IMR-90 (cell line): ENCODE measurements at regions not wholly inside any gene's neighbourhood (a gene's known extent, or its start where the extent isn't known, plus 50 kb on each side); places are given as distances from the start of the nearest gene placed in this dataset.

Experiments used
- ATAC-seq: fragments of 200-7000 bp; cut with Tn5 transposase; 2 replicates; pipeline ENCODE4 v1.9.1; 2020; ENCODE audit warnings: low read depth, mild to moderate bottlenecking, moderate library complexity
- BruUV-seq: library from RNA; stranded (reverse); fragments of 400-500 nt; replicated peaks from 2 replicates; lab custom pipeline; 2021; lab: Mats Ljungman, UMichigan
- CTCF ChIA-PET: fragments of 300-600 bp; formaldehyde crosslinking; extraction: SDS; loops from one replicate; lab custom pipeline; 2021; ENCODE audit warnings: antibody characterized with exemption; lab: Yijun Ruan, JAX
- POLR2A ChIA-PET: fragments of 300-600 bp; sonication (Branson Sonifier 250); formaldehyde crosslinking; loops from one replicate; lab custom pipeline; 2022; ENCODE audit warnings: antibody characterized with exemption; ENCODE audit not compliant: unreplicated experiment; lab: Charles Lee
- DNase-seq: peaks from one replicate; pipeline ENCODE4 v3.0.0; 2013
- H2AFZ ChIP-seq: replicated peaks from 2 replicates; pipeline ENCODE3; 2013; ENCODE audit warnings: low read length, mild to moderate bottlenecking; ENCODE audit not compliant: poor library complexity
- H2AK5ac ChIP-seq: 2 replicates; pipeline ENCODE4 v1.6.1; 2013; ENCODE audit warnings: low read depth, low read length, inconsistent platforms
- H2AK9ac ChIP-seq: replicated peaks from 2 replicates; pipeline ENCODE3; 2013; ENCODE audit warnings: mild to moderate bottlenecking, low read depth, low read length, moderate library complexity; ENCODE audit not compliant: poor library complexity
- H2BK120ac ChIP-seq: 2 replicates; pipeline ENCODE4 v1.6.1; 2013; ENCODE audit warnings: low read depth, low read length, inconsistent platforms
- H2BK15ac ChIP-seq: 3 replicates; pipeline ENCODE4 v1.6.1; 2013; ENCODE audit warnings: low read depth, low read length, inconsistent platforms
- H2BK20ac ChIP-seq: 2 replicates; pipeline ENCODE4 v1.6.1; 2013; ENCODE audit warnings: low read depth, mild to moderate bottlenecking, inconsistent platforms, low read length, moderate library complexity
- H2BK5ac ChIP-seq: 2 replicates; pipeline ENCODE4 v1.6.1; 2013; ENCODE audit warnings: mild to moderate bottlenecking, low read depth, low read length, inconsistent platforms; ENCODE audit not compliant: poor library complexity, severe bottlenecking
- H3K14ac ChIP-seq: replicated peaks from 2 replicates; pipeline ENCODE4 v1.6.1; 2013; ENCODE audit warnings: low read depth, low read length, inconsistent platforms
- H3K18ac ChIP-seq: 2 replicates; pipeline ENCODE4 v1.6.1; 2013; ENCODE audit warnings: low read depth, low read length, control low read depth
- H3K23ac ChIP-seq: 2 replicates; pipeline ENCODE4 v1.6.1; 2013; ENCODE audit warnings: low read depth, low read length, inconsistent platforms
- H3K27ac ChIP-seq: 2 replicates; pipeline ENCODE4 v1.5.1; 2013; ENCODE audit warnings: mild to moderate bottlenecking, control low read depth, low read length; ENCODE audit not compliant: insufficient read depth
- H3K27me3 ChIP-seq: 2 replicates; pipeline ENCODE4 v1.6.1; 2013; ENCODE audit warnings: low read length; ENCODE audit not compliant: control insufficient read depth, insufficient read depth
- H3K36me3 ChIP-seq: 2 replicates; pipeline ENCODE4 v1.6.1; 2013; ENCODE audit warnings: low read length, mixed read lengths; ENCODE audit not compliant: control insufficient read depth, insufficient read depth
- H3K4ac ChIP-seq: 2 replicates; pipeline ENCODE4 v1.6.1; 2013; ENCODE audit warnings: low read depth, low read length, inconsistent platforms
- H3K4me1 ChIP-seq: 2 replicates; pipeline ENCODE4 v1.6.1; 2013; ENCODE audit warnings: low read length, mixed read lengths; ENCODE audit not compliant: control insufficient read depth, insufficient read depth
- H3K4me2 ChIP-seq: 2 replicates; pipeline ENCODE4 v1.6.1; 2013; ENCODE audit warnings: low read depth, mild to moderate bottlenecking, control low read depth, low read length, moderate library complexity
- H3K4me3 ChIP-seq: 2 replicates; pipeline ENCODE4 v1.5.1; 2013; ENCODE audit warnings: low read depth, mild to moderate bottlenecking, control low read depth, low read length, moderate library complexity; ENCODE audit not compliant: insufficient read depth
- H3K56ac ChIP-seq: 2 replicates; pipeline ENCODE4 v1.6.1; 2013; ENCODE audit warnings: low read length, inconsistent platforms; ENCODE audit not compliant: insufficient read depth; ENCODE audit errors: extremely low read depth
- H3K79me1 ChIP-seq, 2 experiments: 2 replicates each; pipeline ENCODE4 v1.6.1; 2013; ENCODE audit warnings: low read length in 2 of 2, inconsistent platforms in 1 of 2, low read depth in 1 of 2
- H3K9ac ChIP-seq: 2 replicates; pipeline ENCODE4 v1.6.1; 2013; ENCODE audit warnings: low read depth, low read length, control low read depth
- H3K9me1 ChIP-seq: 2 replicates; pipeline ENCODE4 v1.6.1; 2013; ENCODE audit warnings: low read length, inconsistent platforms; ENCODE audit not compliant: insufficient read depth
- H3K9me3 ChIP-seq: 2 replicates; pipeline ENCODE4 v1.6.1; 2013; ENCODE audit warnings: low read length; ENCODE audit not compliant: control insufficient read depth, insufficient read depth
- H4K20me1 ChIP-seq: 2 replicates; pipeline ENCODE4 v1.6.1; 2013; ENCODE audit warnings: low read length, inconsistent platforms; ENCODE audit not compliant: insufficient read depth
- H4K5ac ChIP-seq: 2 replicates; pipeline ENCODE4 v1.6.1; 2013; ENCODE audit warnings: mild to moderate bottlenecking, low read depth, low read length, control low read depth
- H4K8ac ChIP-seq, 2 experiments: 2 replicates each; pipeline ENCODE4 v1.6.1; 2013; ENCODE audit warnings: low read depth in 2 of 2, low read length in 2 of 2, control low read depth in 1 of 2, inconsistent platforms in 1 of 2
- H4K91ac ChIP-seq: 2 replicates; pipeline ENCODE4 v1.6.1; 2013; ENCODE audit warnings: low read depth, low read length, inconsistent platforms; ENCODE audit not compliant: insufficient read depth
- BHLHE40 ChIP-seq: fragments of 150-350 bp; IDR thresholded peaks from 2 replicates; pipeline ENCODE4 v1.6.1; 2016; ENCODE audit warnings: mild to moderate bottlenecking, low read depth, low read length
- CEBPB ChIP-seq: IDR thresholded peaks from 2 replicates; pipeline ENCODE4 v1.6.1; 2012; ENCODE audit warnings: low read depth, low read length, improper control_type of control experiment
- CHD1 ChIP-seq: IDR thresholded peaks from 2 replicates; pipeline ENCODE4 v1.6.1; 2012; ENCODE audit warnings: low read depth, low read length, improper control_type of control experiment
- FOS ChIP-seq: fragments of 150-350 bp; IDR thresholded peaks from 2 replicates; pipeline ENCODE4 v1.6.1; 2016; ENCODE audit warnings: low read depth, low read length
- MAFK ChIP-seq: IDR thresholded peaks from 2 replicates; pipeline ENCODE4 v1.6.1; 2012; ENCODE audit warnings: low read depth, low read length, improper control_type of control experiment
- MAZ ChIP-seq: IDR thresholded peaks from 2 replicates; pipeline ENCODE4 v1.6.1; 2012; ENCODE audit warnings: low read depth, mild to moderate bottlenecking, low read length, improper control_type of control experiment, moderate library complexity, borderline replicate concordance
- MXI1 ChIP-seq: IDR thresholded peaks from 2 replicates; pipeline ENCODE4 v1.6.1; 2012; ENCODE audit warnings: low read depth, mild to moderate bottlenecking, low read length, moderate library complexity, borderline replicate concordance
- NFE2L2 ChIP-seq: fragments of 150-350 bp; IDR thresholded peaks from 2 replicates; pipeline ENCODE4 v1.6.1; 2016; ENCODE audit warnings: low read depth, mild to moderate bottlenecking, low read length
- POLR2A ChIP-seq: IDR thresholded peaks from 2 replicates; pipeline ENCODE4 v1.6.1; 2012; ENCODE audit warnings: mild to moderate bottlenecking, low read depth, low read length
- RAD21 ChIP-seq: IDR thresholded peaks from 2 replicates; pipeline ENCODE4 v1.6.1; 2012; ENCODE audit warnings: low read length, improper control_type of control experiment
- RCOR1 ChIP-seq: IDR thresholded peaks from 2 replicates; pipeline ENCODE4 v1.6.1; 2012; ENCODE audit warnings: mild to moderate bottlenecking, low read length, improper control_type of control experiment; ENCODE audit not compliant: insufficient replicate concordance
- RFX5 ChIP-seq: IDR thresholded peaks from 2 replicates; pipeline ENCODE4 v1.8.0; 2012; ENCODE audit warnings: low read depth, mild to moderate bottlenecking, low read length, moderate library complexity
- SMC3 ChIP-seq: fragments of 150-350 bp; IDR thresholded peaks from 2 replicates; pipeline ENCODE4 v1.6.1; 2016; ENCODE audit warnings: low read depth, mild to moderate bottlenecking, antibody characterized with exemption, low read length, moderate library complexity
- WGBS, 2 experiments: methylation state at CpG; one replicate each; pipeline versions ENCODE4 v1.1.5 to v1.1.7; 2013; ENCODE audit warnings: missing lambda C conversion rate in 2 of 2; ENCODE audit not compliant: insufficient read length in 1 of 2; ENCODE audit errors: extremely low coverage in 2 of 2; 5-methylcytosine and 5-hydroxymethylcytosine counted together
- dilution Hi-C: fragments of 300-500 bp; cut with HindIII; formaldehyde crosslinking; loops from one replicate; pipeline ENCODE4 v1.14.3; 2018; ENCODE audit warnings: low sequenced_read_pairs; ENCODE audit not compliant: unreplicated experiment
- in situ Hi-C: fragments of 300-500 bp; cut with MboI; formaldehyde crosslinking; loops from 3 replicates; pipeline ENCODE4 v1.14.3; 2019; ENCODE audit warnings: low sequenced_read_pairs, inconsistent platforms, mixed read lengths
- intact Hi-C: fragments of 100-400 bp; cut with micrococcal nuclease; formaldehyde crosslinking; loops from 2 replicates; pipeline ENCODE4 v1.10.0; 2022
- TF ChIP-seq, protein P1 (sequence below): fragments of 150-350 bp; IDR thresholded peaks from 2 replicates; pipeline ENCODE4 v1.6.1; 2017; ENCODE audit warnings: mild to moderate bottlenecking, antibody characterized with exemption, low read length, low read depth
- TF ChIP-seq, protein P2 (sequence below): fragments of 150-350 bp; IDR thresholded peaks from 2 replicates; pipeline ENCODE4 v1.6.1; 2016; ENCODE audit warnings: low read depth, mild to moderate bottlenecking, low read length, moderate library complexity, borderline replicate concordance
- TF ChIP-seq, protein P3 (sequence below): conservative IDR thresholded peaks from 2 replicates; pipeline ENCODE4 v1.5.1; 2012; ENCODE audit warnings: mild to moderate bottlenecking, low read depth, low read length, improper control_type of control experiment

DNA sequence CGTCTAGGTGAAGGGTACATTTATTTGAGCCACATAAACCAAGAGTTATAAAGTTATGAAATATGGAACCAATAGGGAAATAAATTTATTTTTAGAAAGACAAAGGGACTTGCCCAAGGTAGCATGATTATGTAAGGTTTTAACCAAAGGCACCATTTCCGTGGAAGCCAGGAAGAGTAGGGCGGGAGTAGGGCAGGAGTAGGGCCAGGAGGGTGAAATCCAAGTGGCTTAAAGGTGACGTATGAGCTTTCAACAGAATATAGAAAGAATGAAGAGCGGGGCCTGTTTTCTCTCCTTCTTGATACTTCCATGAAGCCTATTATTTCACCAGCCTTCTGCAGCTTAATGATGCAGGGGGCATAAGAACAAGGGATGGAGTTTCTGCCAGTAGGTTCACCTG, 91.7 kb upstream of the PNPLA4 start:
- Histone ChIP-seq H3K9me3 (peaks cover 2% of the 10 kb centered on the region; the same call in 1 of the 2 replicates), H3K14ac (no peak overlapping the region), H4K91ac (no peak overlapping the region), H3K56ac (no peak overlapping the region), H2BK120ac (no peak overlapping the region), H3K27ac (no peak overlapping the region), H3K27me3 (no peaks in the 10 kb centered on the region), H2AK5ac (no peak overlapping the region), H3K4me2 (no peak overlapping the region), H3K36me3 (no peaks in the 10 kb centered on the region), H2BK15ac (no peak overlapping the region), H3K4ac (no peak overlapping the region), H3K4me1 (no peaks in the 10 kb centered on the region), H2BK20ac (no peak overlapping the region), H2AFZ (no peak overlapping the region), H4K8ac (no peak overlapping the region), H3K23ac (no peak overlapping the region), H4K20me1 (no peaks in the 10 kb centered on the region; the same call in 1 of the 2 replicates), H3K9me1 (no peaks in the 10 kb centered on the region), H2AK9ac (no peak overlapping the region), H3K9ac (no peak overlapping the region), H2BK5ac (no peak overlapping the region), H4K5ac (no peak overlapping the region), H3K18ac (no peak overlapping the region), H3K79me1 (no peaks in the 10 kb centered on the region), H3K4me3 (no peak overlapping the region)
- intact Hi-C loops = no loop called here
- dilution Hi-C loops = no loop called here
- in situ Hi-C loops = loop anchor here (10.0 kb wide), 1 partner anchor 706 kb away; no protein-coding TSS in a partner anchor
- TF ChIP-seq CHD1 (no peak), SMC3 (no peak), RCOR1 (no peak), CEBPB (no peak), NFE2L2 (no peak), RFX5 (no peak), MAZ (no peak), POLR2A (no peak), MAFK (no peak), RAD21 (no peak), BHLHE40 (no peak), MXI1 (no peak), FOS (no peak)
- TF ChIP-seq, protein P1, sequence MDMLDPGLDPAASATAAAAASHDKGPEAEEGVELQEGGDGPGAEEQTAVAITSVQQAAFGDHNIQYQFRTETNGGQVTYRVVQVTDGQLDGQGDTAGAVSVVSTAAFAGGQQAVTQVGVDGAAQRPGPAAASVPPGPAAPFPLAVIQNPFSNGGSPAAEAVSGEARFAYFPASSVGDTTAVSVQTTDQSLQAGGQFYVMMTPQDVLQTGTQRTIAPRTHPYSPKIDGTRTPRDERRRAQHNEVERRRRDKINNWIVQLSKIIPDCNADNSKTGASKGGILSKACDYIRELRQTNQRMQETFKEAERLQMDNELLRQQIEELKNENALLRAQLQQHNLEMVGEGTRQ = no peak
- TF ChIP-seq, protein P2, sequence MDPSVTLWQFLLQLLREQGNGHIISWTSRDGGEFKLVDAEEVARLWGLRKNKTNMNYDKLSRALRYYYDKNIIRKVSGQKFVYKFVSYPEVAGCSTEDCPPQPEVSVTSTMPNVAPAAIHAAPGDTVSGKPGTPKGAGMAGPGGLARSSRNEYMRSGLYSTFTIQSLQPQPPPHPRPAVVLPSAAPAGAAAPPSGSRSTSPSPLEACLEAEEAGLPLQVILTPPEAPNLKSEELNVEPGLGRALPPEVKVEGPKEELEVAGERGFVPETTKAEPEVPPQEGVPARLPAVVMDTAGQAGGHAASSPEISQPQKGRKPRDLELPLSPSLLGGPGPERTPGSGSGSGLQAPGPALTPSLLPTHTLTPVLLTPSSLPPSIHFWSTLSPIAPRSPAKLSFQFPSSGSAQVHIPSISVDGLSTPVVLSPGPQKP = no peak
- TF ChIP-seq, protein P3, sequence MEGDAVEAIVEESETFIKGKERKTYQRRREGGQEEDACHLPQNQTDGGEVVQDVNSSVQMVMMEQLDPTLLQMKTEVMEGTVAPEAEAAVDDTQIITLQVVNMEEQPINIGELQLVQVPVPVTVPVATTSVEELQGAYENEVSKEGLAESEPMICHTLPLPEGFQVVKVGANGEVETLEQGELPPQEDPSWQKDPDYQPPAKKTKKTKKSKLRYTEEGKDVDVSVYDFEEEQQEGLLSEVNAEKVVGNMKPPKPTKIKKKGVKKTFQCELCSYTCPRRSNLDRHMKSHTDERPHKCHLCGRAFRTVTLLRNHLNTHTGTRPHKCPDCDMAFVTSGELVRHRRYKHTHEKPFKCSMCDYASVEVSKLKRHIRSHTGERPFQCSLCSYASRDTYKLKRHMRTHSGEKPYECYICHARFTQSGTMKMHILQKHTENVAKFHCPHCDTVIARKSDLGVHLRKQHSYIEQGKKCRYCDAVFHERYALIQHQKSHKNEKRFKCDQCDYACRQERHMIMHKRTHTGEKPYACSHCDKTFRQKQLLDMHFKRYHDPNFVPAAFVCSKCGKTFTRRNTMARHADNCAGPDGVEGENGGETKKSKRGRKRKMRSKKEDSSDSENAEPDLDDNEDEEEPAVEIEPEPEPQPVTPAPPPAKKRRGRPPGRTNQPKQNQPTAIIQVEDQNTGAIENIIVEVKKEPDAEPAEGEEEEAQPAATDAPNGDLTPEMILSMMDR = no peak
- ChIA-PET CTCF (no interaction called here), POLR2A (no interaction called here)
- no peak for DNase-seq
- no TSS peak for BruUV-seq
- no CpG with 5 or more reads among the region's 5 CpGs for WGBS, 2 experiments
- no peak for ATAC-seq
